Keratinocyte (primary cell): ENCODE measurements at regions not wholly inside any gene's neighbourhood (a gene's known extent, or its start where the extent isn't known, plus 50 kb on each side); places are given as distances from the start of the nearest gene placed in this dataset.

Source experiments
- DNase-seq: peaks from one replicate; pipeline ENCODE4 v3.0.0-alpha.2; 2011; ENCODE audit warnings: low read depth, missing footprints, low spot score
- FAIRE-seq: peaks from 2 replicates; lab custom pipeline; 2011; peaks lifted over from hg19 to GRCh38; lab: Jason Lieb, UNC
- H2AFZ ChIP-seq: 2 replicates; pipeline ENCODE4 v1.6.0; 2012; ENCODE audit warnings: low read length, control low read depth, inconsistent platforms; ENCODE audit not compliant: control insufficient read depth
- H3K27ac ChIP-seq: 2 replicates; pipeline ENCODE4 v1.5.1; 2011; ENCODE audit warnings: low read length; ENCODE audit not compliant: control insufficient read depth, insufficient read depth
- H3K27me3 ChIP-seq: 3 replicates; pipeline ENCODE4 v1.6.0; 2011; ENCODE audit warnings: low read length; ENCODE audit not compliant: control insufficient read depth, insufficient read depth; ENCODE audit errors: extremely low read depth
- H3K36me3 ChIP-seq, 2 experiments: 2 replicates in 1 of 2; 3 replicates in 1 of 2; pipeline ENCODE4 v1.5.1; 2011; ENCODE audit warnings: low read length in 2 of 2, mild to moderate bottlenecking in 1 of 2; ENCODE audit not compliant: control insufficient read depth in 2 of 2, insufficient read depth in 2 of 2; ENCODE audit errors: extremely low read depth in 1 of 2
- H3K4me1 ChIP-seq: 3 replicates; pipeline ENCODE4 v1.5.1; 2011; ENCODE audit warnings: low read length; ENCODE audit not compliant: control insufficient read depth, insufficient read depth; ENCODE audit errors: extremely low read depth
- H3K4me2 ChIP-seq: 3 replicates; pipeline ENCODE4 v1.6.0; 2011; ENCODE audit warnings: low read depth, low read length; ENCODE audit not compliant: control insufficient read depth, insufficient read depth; ENCODE audit errors: extremely low read depth
- H3K4me3 ChIP-seq, 3 experiments: fragments of 200-600 bp in 1 of 3; sonication (generic) in 1 of 3; 2 replicates in 2 of 3; 3 replicates in 1 of 3; pipeline ENCODE4 v1.5.1; 2011 to 2016; ENCODE audit warnings: low read length in 3 of 3, mild to moderate bottlenecking in 3 of 3, control low read depth in 2 of 3, inconsistent platforms in 1 of 3, low read depth in 1 of 3, mixed read lengths in 1 of 3, mixed run types in 1 of 3, moderate library complexity in 1 of 3; ENCODE audit not compliant: control insufficient read depth in 2 of 3, insufficient read depth in 2 of 3; ENCODE audit errors: extremely low read depth in 1 of 3
- H3K79me2 ChIP-seq: 2 replicates; pipeline ENCODE4 v1.6.0; 2012; ENCODE audit warnings: low read length; ENCODE audit not compliant: control insufficient read depth, insufficient read depth
- H3K9ac ChIP-seq: 3 replicates; pipeline ENCODE4 v1.6.0; 2011; ENCODE audit warnings: low read length; ENCODE audit not compliant: control insufficient read depth, insufficient read depth; ENCODE audit errors: extremely low read depth
- H3K9me1 ChIP-seq: 3 replicates; pipeline ENCODE4 v1.6.0; 2011; ENCODE audit warnings: low read length; ENCODE audit not compliant: control insufficient read depth, insufficient read depth; ENCODE audit errors: extremely low read depth
- H3K9me3 ChIP-seq: 2 replicates; pipeline ENCODE4 v1.5.1; 2012; ENCODE audit warnings: low read depth, low read length; ENCODE audit not compliant: control insufficient read depth
- H4K20me1 ChIP-seq: 3 replicates; pipeline ENCODE4 v1.6.0; 2011; ENCODE audit warnings: low read length; ENCODE audit not compliant: control insufficient read depth, insufficient read depth; ENCODE audit errors: extremely low read depth
- CTCF ChIP-seq, 3 experiments: IDR thresholded peaks in 1 of 3; conservative IDR thresholded peaks in 1 of 3; optimal IDR thresholded peaks in 1 of 3; 2 replicates in 2 of 3; 3 replicates in 1 of 3; pipeline versions ENCODE3 to v1.5.1; 2011; ENCODE audit warnings: low read length in 3 of 3, mild to moderate bottlenecking in 3 of 3, moderate library complexity in 2 of 3, control low read depth in 1 of 3, inconsistent platforms in 1 of 3; ENCODE audit not compliant: insufficient read depth in 2 of 3; ENCODE audit errors: extremely low read depth in 1 of 3
- EZH2 ChIP-seq: IDR thresholded peaks from one replicate; pipeline ENCODE4 v1.6.1; 2012; ENCODE audit warnings: inconsistent platforms, mild to moderate bottlenecking, low read length, moderate library complexity
- dilution Hi-C: fragments of 300-500 bp; cut with MboI; formaldehyde crosslinking; loops from one replicate; pipeline ENCODE4 v1.7.0; 2020; ENCODE audit warnings: low sequenced_read_pairs; ENCODE audit not compliant: extremely low pct_ligation_motif_present

- FAIRE-seq (no peak), DNase-seq (no peak)
- no peak overlapping the region for H2AFZ ChIP-seq
- H3K36me3 ChIP-seq = no peaks in the 10 kb centered on the region
- no peak overlapping the region for H3K4me2 ChIP-seq
- TF ChIP-seq EZH2 (no peak), CTCF (optimal IDR thresholded peaks at IDR 0.05 in 1 of 3, IDR thresholded peaks at IDR 0.05 in 1 of 3, conservative IDR thresholded peaks at IDR 0.05 in 1 of 3; ENCODE audit: extremely low read depth in 1 of 3, insufficient read depth in 2 of 3, low read length in 3 of 3) (no peak)
- peaks cover 1% of the 10 kb centered on the region for H3K9me3 ChIP-seq
- no peaks in the 10 kb centered on the region for H3K79me2 ChIP-seq
- no peak overlapping the region for H3K9ac ChIP-seq
- H4K20me1 ChIP-seq = no peaks in the 10 kb centered on the region
- dilution Hi-C loops = no loop called here
- no peak overlapping the region for H3K4me3 ChIP-seq
- no peaks in the 10 kb centered on the region for H3K9me1 ChIP-seq
- H3K27me3 ChIP-seq = no peaks in the 10 kb centered on the region
- no peaks in the 10 kb centered on the region for H3K4me1 ChIP-seq
- no peak overlapping the region for H3K27ac ChIP-seq
Observed at GRCh38 chr6:139701003-139701402, 326.6 kb upstream of the CITED2 start.

GRCh38 chr6:139699911-139700310 is 325.5 kb upstream of the CITED2 start:
- H3K79me2 ChIP-seq = no peaks in the 10 kb centered on the region
- no peak overlapping the region for H3K4me2 ChIP-seq
- no peaks in the 10 kb centered on the region for H3K9me1 ChIP-seq
- no peak overlapping the region for H3K27ac ChIP-seq
- TF ChIP-seq CTCF (optimal IDR thresholded peaks at IDR 0.05 in 1 of 3, IDR thresholded peaks at IDR 0.05 in 1 of 3, conservative IDR thresholded peaks at IDR 0.05 in 1 of 3; ENCODE audit: extremely low read depth in 1 of 3, insufficient read depth in 2 of 3, low read length in 3 of 3) (no peak), EZH2 (no peak)
- no peaks in the 10 kb centered on the region for H3K9me3 ChIP-seq
- H3K9ac ChIP-seq = no peak overlapping the region
- H3K36me3 ChIP-seq = no peaks in the 10 kb centered on the region
- H3K4me3 ChIP-seq = no peak overlapping the region
- DNase-seq (no peak), FAIRE-seq (no peak)
- no peaks in the 10 kb centered on the region for H3K4me1 ChIP-seq
- dilution Hi-C loops = no loop called here
- no peaks in the 10 kb centered on the region for H3K27me3 ChIP-seq
- no peaks in the 10 kb centered on the region for H4K20me1 ChIP-seq
- no peak overlapping the region for H2AFZ ChIP-seq
